ENCODE measurements at regions not wholly inside any gene's neighbourhood (a gene's known extent, or its start where the extent isn't known, plus 50 kb on each side); places are given as distances from the start of the nearest gene placed in this dataset.

- TF ChIP-seq CTCF (IDR thresholded peaks at IDR 0.05), result no peak
- no peak for TF ChIP-seq POLR2A (IDR thresholded peaks at IDR 0.05)
Observed at GRCh38 chr22:22044153-22044552, 61.6 kb upstream of the TOP3B start.
